RWPE1 (cell line): ENCODE measurements at regions not wholly inside any gene's neighbourhood (a gene's known extent, or its start where the extent isn't known, plus 50 kb on each side); places are given as distances from the start of the nearest gene placed in this dataset.
"Not testable (repeated sequence)": the region's sequence is repeated elsewhere in the genome, so short reads cannot be mapped to it uniquely, and the experiment has no call there.

ENCODE experiments used
- CTCF ChIA-PET: fragments of 350-600 bp; sonication (Branson Sonifier 250); formaldehyde crosslinking; extraction: SDS; loops from one replicate; lab custom pipeline; 2021; lab: Yijun Ruan, JAX
- POLR2A ChIA-PET: fragments of 400-600 bp; formaldehyde crosslinking; extraction: SDS; loops from one replicate; lab custom pipeline; 2020; ENCODE audit warnings: antibody characterized with exemption; ENCODE audit not compliant: low non-redundant PET; lab: Yijun Ruan, JAX
- DNase-seq: peaks from one replicate; pipeline ENCODE4 v3.0.0; 2012; ENCODE audit warnings: low spot score
- H3K27ac ChIP-seq: fragments of 450-650 bp; 2 replicates; pipeline ENCODE4 v1.5.1; 2017
- CTCF ChIP-seq: fragments of 450-650 bp; conservative IDR thresholded peaks from 2 replicates; pipeline ENCODE4 v1.5.1; 2017; ENCODE audit warnings: low read depth, mild to moderate bottlenecking

GRCh38 chr14:43408472-43408871 lies 1098.6 kb downstream of the FSCB start:
- TF ChIP-seq CTCF, result no peak
- ChIA-PET POLR2A (no interaction called here), CTCF (no interaction called here)
- peak; percentile 2 for DNase-seq
- H3K27ac ChIP-seq, result no peak overlapping the region

GRCh38 chr14:43407706-43408105 lies 1099.4 kb downstream of the FSCB start:
- CTCF ChIA-PET, result no interaction called here
- POLR2A ChIA-PET, result no interaction called here
- no peak for TF ChIP-seq CTCF
- no peak for DNase-seq
- no peak overlapping the region for H3K27ac ChIP-seq

GRCh38 chr14:43406931-43407330 lies 1100.2 kb downstream of the FSCB start:
- ChIA-PET CTCF (interaction anchor here (0.8 kb wide), 1 partner anchor 1392 kb away, joined by 4 read pairs; no protein-coding TSS in a partner anchor), POLR2A (no interaction called here)
- H3K27ac ChIP-seq, result no peak overlapping the region
- DNase-seq, result no peak
- no peak for TF ChIP-seq CTCF

DNA sequence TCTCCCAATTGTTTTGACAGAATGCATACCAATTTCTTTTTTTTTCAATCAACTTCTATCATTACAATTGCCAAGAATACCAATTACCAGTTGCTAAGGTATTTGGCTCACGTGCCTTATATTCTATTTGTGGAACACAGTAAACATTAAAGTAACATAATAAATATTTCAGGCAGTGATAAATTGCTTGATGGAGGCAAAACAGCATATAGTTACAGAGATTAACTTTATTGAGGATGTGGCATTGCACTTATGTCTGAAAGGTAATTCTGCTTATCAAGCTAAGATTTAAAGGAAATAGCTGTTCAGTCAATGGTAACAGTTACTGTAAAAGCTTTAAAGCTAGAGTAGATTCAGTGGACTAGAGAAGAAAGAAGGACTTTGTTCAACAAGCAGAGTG lies 1107.8 kb downstream of the FSCB start:
- ChIA-PET CTCF (no interaction called here), POLR2A (no interaction called here)
- H3K27ac ChIP-seq, result no peak overlapping the region
- TF ChIP-seq CTCF, result no peak
- DNase-seq, result no peak

- CTCF ChIA-PET, DNase-seq, POLR2A ChIA-PET, H3K27ac ChIP-seq: not testable (repeated sequence)
Observed at GRCh38 chr14:43370565-43370896, 1136.6 kb downstream of the FSCB start.

DNA sequence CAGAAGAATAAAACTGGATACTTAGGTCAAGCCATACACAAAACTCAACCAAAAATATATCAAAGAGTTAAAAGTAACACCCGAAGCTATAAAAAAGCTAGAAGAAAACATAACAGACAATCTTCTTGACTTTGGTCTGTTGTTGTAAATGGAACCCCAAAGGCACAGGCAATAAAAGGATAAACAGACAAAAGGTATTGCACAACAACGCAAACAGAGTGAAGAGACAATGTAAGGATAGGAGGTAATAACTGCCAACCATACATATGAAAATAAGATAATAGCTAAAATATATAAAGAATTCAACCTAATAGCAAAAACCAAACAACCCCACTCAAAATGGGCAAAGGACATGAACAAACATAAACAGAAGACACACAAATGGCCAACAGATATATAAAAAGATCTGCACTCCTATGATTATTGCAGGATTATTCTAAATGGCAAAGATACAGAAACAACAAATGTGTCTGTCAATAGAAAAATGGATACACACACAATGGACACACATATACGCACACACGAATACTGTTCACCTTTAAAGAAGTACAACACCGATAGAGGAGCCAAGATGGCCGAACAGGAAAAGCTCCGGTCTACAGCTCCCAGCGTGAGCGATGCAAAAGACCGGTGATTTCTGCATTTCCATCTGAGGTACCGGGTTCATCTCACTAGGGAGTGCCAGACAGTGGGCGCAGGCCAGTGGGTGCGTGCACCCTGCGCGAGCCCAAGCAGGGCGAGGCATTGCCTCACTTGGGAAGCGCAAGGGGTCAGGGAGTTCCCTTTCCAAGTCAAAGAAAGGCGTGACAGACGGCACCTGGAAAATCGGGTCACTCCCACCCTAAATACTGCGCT lies 1137.1 kb downstream of the FSCB start:
- H3K27ac ChIP-seq, result no peak overlapping the region
- ChIA-PET CTCF (interaction anchor here (0.7 kb wide), 1 partner anchor 153 kb away, joined by 5 read pairs; no protein-coding TSS in a partner anchor), POLR2A (no interaction called here)
- no peak for TF ChIP-seq CTCF
- DNase-seq, result no peak

DNA sequence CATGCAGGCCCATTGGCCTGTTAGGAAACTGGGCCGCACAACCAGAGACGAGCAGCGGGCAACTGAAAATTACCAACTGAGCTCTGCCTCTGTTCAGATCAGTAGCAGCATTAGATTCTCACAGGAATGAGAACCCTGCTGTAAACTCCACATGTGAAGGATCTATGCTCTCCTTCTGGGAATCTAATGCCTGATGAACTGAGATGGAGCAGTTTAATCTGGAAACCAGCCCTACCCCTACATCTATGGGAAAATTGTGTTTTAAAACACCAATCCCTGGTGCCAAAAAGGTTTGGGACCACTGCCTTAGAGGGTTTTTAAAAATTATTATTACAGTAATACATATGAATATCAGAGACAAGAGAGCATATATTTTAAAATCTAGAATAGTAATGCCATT lies 1144.5 kb downstream of the FSCB start:
- TF ChIP-seq CTCF, result no peak
- CTCF ChIA-PET, result no interaction called here
- POLR2A ChIA-PET, result no interaction called here
- H3K27ac ChIP-seq, result no peak overlapping the region
- DNase-seq, result no peak
